ENCODE measurements at regions not wholly inside any gene's neighbourhood (a gene's known extent, or its start where the extent isn't known, plus 50 kb on each side); places are given as distances from the start of the nearest gene placed in this dataset.

DNA sequence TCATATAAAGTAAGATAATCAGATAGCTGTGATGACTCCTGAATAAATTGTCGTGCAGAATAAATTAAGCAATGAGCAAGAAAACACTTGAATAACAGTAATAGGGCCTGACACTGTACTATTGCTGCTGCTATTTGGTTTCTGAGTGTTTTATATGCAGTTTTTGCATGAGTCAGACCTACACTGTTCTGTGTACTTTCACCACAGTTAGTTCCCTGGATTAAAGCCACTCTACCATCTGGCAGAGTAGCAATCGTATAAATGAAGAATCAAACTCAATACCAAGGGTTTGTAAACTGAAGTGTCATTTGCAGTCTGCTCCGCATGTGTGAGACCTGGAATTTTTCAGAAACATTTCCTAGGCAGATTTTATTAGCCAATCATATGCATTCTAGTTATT is 398.6 kb upstream of the CDH7 start:
- H3K9me3 Mint-ChIP-seq (ENCODE audit: unreplicated experiment): no peaks in the 10 kb centered on the region
- no peaks in the 10 kb centered on the region for H3K36me3 Mint-ChIP-seq (ENCODE audit: unreplicated experiment)
- no peak overlapping the region for H3K4me3 Mint-ChIP-seq (ENCODE audit: unreplicated experiment)
- DNase-seq (ENCODE audit: extremely low spot score, unreplicated experiment): no peak
- H3K27me3 Mint-ChIP-seq (ENCODE audit: unreplicated experiment): no peaks in the 10 kb centered on the region
- TF ChIP-seq, protein P1, sequence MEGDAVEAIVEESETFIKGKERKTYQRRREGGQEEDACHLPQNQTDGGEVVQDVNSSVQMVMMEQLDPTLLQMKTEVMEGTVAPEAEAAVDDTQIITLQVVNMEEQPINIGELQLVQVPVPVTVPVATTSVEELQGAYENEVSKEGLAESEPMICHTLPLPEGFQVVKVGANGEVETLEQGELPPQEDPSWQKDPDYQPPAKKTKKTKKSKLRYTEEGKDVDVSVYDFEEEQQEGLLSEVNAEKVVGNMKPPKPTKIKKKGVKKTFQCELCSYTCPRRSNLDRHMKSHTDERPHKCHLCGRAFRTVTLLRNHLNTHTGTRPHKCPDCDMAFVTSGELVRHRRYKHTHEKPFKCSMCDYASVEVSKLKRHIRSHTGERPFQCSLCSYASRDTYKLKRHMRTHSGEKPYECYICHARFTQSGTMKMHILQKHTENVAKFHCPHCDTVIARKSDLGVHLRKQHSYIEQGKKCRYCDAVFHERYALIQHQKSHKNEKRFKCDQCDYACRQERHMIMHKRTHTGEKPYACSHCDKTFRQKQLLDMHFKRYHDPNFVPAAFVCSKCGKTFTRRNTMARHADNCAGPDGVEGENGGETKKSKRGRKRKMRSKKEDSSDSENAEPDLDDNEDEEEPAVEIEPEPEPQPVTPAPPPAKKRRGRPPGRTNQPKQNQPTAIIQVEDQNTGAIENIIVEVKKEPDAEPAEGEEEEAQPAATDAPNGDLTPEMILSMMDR (IDR thresholded peaks at IDR 0.05): no peak
- no peak overlapping the region for H3K27ac Mint-ChIP-seq (ENCODE audit: unreplicated experiment)
- no peaks in the 10 kb centered on the region for H3K4me1 Mint-ChIP-seq (ENCODE audit: unreplicated experiment)

DNA sequence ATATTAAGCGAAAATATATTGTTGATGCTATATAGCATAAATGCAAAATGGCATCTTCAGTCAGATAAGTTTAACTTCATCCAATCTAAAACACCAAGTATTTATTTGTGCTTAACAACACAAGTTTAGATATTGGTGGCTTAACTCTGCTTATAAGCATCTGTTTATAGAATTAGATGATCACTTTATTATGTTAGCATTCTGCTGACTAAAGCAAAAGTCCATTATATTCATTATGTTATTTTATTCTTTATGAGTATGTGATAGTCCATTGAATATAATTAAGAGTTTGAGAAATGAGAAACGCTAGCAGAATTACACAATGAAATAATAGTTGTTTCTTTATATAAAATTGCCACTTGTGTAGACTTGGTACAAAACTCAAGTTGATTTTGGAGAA is 401.2 kb upstream of the CDH7 start:
- H3K27me3 Mint-ChIP-seq (ENCODE audit: unreplicated experiment): no peaks in the 10 kb centered on the region
- H3K4me1 Mint-ChIP-seq (ENCODE audit: unreplicated experiment): no peaks in the 10 kb centered on the region
- H3K27ac Mint-ChIP-seq (ENCODE audit: unreplicated experiment): no peak overlapping the region
- no peaks in the 10 kb centered on the region for H3K36me3 Mint-ChIP-seq (ENCODE audit: unreplicated experiment)
- no peak for DNase-seq (ENCODE audit: extremely low spot score, unreplicated experiment)
- TF ChIP-seq, protein P1 (IDR thresholded peaks at IDR 0.05): no peak
- H3K4me3 Mint-ChIP-seq (ENCODE audit: unreplicated experiment): no peak overlapping the region
- H3K9me3 Mint-ChIP-seq (ENCODE audit: unreplicated experiment): no peaks in the 10 kb centered on the region

DNA sequence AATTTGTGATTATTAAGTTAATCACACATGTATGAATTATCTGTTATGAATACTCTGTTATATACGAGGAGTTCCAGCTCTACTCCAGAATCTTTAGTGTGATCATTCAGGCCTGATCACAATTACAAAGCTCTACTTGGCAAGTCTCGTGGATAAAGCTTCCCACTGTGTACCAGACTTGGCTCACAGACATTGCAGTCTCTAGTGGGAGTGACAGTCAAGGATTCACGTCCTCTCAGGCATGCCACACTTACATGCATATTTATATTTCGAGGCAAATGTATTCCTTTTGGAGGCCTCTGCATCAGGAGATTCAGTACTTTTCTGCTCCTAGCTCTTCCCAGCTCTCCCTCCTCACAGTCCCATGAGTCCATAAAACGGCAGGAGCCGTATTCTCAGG is 403.4 kb upstream of the CDH7 start:
- Mint-ChIP-seq H3K27me3 (ENCODE audit: unreplicated experiment) (no peaks in the 10 kb centered on the region), H3K4me1 (ENCODE audit: unreplicated experiment) (no peaks in the 10 kb centered on the region), H3K9me3 (ENCODE audit: unreplicated experiment) (peaks cover 4% of the 10 kb centered on the region), H3K4me3 (ENCODE audit: unreplicated experiment) (no peak overlapping the region), H3K36me3 (ENCODE audit: unreplicated experiment) (no peaks in the 10 kb centered on the region), H3K27ac (ENCODE audit: unreplicated experiment) (no peak overlapping the region)
- TF ChIP-seq, protein P1 (IDR thresholded peaks at IDR 0.05): no peak
- DNase-seq (ENCODE audit: extremely low spot score, unreplicated experiment): no peak

DNA sequence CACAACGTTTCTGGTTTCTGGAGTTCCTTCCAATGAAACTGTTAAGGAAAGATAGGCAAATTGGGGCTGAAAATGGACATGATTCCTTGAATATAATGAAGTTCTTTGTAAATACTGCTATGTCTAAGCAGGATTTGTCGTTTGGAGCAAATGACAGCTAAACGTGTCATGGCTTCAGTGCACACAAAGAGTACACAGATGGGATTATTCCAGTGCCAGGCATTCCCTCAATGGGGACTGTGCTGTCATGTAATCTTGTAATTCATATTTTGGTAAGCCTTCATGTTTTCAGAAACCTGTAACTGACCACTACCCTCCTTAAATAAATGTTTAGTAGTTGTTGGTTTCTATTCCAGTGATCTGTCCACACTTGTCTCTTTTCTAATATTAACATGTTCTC is 404.7 kb upstream of the CDH7 start:
- Mint-ChIP-seq H3K27ac (ENCODE audit: unreplicated experiment) (no peak overlapping the region), H3K36me3 (ENCODE audit: unreplicated experiment) (no peaks in the 10 kb centered on the region), H3K9me3 (ENCODE audit: unreplicated experiment) (peaks cover 9% of the 10 kb centered on the region), H3K4me1 (ENCODE audit: unreplicated experiment) (no peaks in the 10 kb centered on the region), H3K4me3 (ENCODE audit: unreplicated experiment) (no peak overlapping the region), H3K27me3 (ENCODE audit: unreplicated experiment) (no peaks in the 10 kb centered on the region)
- no peak for DNase-seq (ENCODE audit: extremely low spot score, unreplicated experiment)
- TF ChIP-seq, protein P1 (IDR thresholded peaks at IDR 0.05): no peak

DNA sequence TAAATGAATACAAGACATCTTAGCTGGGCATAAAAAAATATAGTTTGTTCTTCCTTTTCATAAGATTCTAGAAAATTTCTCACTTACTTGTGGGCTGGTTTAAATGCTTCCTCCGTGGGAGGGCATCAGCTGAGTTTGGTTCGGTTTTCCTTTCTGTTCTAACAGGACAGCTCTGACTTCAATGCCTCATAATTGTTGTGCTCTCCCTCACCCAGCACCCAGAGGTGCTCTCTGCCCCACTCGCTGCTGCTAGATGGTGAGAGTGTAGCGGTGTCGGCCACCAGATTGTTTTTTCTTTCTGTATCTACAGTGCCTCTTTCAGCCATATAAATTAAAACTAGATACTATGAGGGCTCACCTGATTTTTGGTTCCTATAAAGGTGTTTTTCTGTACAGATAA is 407.2 kb upstream of the CDH7 start:
- no peaks in the 10 kb centered on the region for H3K4me1 Mint-ChIP-seq (ENCODE audit: unreplicated experiment)

More for the DNA sequence above, 407.2 kb upstream of the CDH7 start:
- no peak for DNase-seq (ENCODE audit: extremely low spot score, unreplicated experiment)
- Mint-ChIP-seq H3K27ac (ENCODE audit: unreplicated experiment) (no peak overlapping the region), H3K9me3 (ENCODE audit: unreplicated experiment) (peaks cover 9% of the 10 kb centered on the region), H3K27me3 (ENCODE audit: unreplicated experiment) (no peaks in the 10 kb centered on the region), H3K4me3 (ENCODE audit: unreplicated experiment) (no peak overlapping the region), H3K36me3 (ENCODE audit: unreplicated experiment) (no peaks in the 10 kb centered on the region)
- TF ChIP-seq, protein P1 (IDR thresholded peaks at IDR 0.05): no peak

All from osteocyte (in vitro differentiated cells).